ENCODE measurements at regions not wholly inside any gene's neighbourhood (a gene's known extent, or its start where the extent isn't known, plus 50 kb on each side); places are given as distances from the start of the nearest gene placed in this dataset.

GRCh38 chr6:146893690-146894089 lies 294.9 kb downstream of the ADGB start:
- Mint-ChIP-seq H3K36me3 (ENCODE audit: insufficient read depth) (no peaks in the 10 kb centered on the region), H3K4me3 (no peak overlapping the region), H3K27me3 (ENCODE audit: low read depth) (no peaks in the 10 kb centered on the region), H3K4me1 (ENCODE audit: low read depth) (no peaks in the 10 kb centered on the region), H3K9me3 (no peaks in the 10 kb centered on the region)
- no peak for ATAC-seq
- DNase-seq = no peak

DNA sequence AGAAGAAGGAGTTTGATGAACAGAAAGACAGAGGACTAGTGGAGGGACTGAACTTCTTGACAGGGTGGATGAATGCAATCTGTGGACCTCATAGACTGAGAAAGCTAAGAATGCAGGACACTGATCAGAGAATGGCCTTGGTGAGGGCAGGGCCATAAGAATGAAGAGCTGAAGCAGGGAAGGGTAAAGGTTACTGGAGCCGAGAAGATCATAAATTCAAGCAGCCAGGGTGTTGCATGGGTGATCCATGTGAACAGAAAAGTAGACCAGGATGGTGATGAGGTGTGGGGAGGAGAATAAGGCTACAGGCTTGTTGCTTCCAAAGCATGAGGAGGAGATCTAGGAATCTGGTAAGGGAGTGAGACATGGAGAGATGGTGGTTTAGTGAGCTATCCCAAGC lies 295.9 kb downstream of the ADGB start:
- H3K36me3 Mint-ChIP-seq (ENCODE audit: insufficient read depth) = no peaks in the 10 kb centered on the region
- DNase-seq (no peak), ATAC-seq (no peak)
- H3K27me3 Mint-ChIP-seq (ENCODE audit: low read depth) = no peaks in the 10 kb centered on the region
- no peaks in the 10 kb centered on the region for H3K4me1 Mint-ChIP-seq (ENCODE audit: low read depth)
- H3K9me3 Mint-ChIP-seq = no peaks in the 10 kb centered on the region
- H3K4me3 Mint-ChIP-seq = no peak overlapping the region

DNA sequence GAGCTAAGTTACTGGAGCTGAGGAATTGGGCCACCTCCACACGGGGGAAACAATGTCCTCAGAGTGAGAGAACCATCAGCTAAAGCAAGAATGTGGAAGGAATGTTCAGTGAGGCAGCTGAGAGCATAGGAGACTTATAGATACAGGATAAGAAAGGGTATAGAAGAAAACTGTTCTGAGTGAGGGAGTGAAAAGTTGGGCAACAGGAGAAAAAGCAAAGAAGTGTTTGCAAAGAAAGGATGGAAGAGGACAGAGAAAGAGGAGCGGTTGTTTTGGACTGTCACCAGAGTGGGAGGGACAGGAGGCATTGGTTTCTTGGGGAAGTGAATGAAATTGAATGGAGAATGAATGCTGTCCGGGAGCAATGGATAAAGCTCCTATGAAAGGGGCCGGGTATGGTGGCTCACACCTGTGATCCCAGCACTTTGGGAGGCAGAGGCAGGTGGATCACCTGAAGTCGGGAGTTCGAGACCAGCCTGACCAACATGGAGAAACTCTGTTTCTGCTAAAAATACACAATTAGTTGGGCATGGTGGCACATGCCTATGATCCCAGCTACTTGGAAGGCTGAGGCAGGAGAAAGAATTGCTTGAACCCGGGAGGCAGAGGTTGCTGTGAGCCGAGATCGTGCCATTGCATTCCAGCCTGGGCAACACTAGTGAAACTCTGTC lies 296.5 kb downstream of the ADGB start:
- H3K36me3 Mint-ChIP-seq (ENCODE audit: insufficient read depth) = no peaks in the 10 kb centered on the region
- H3K4me3 Mint-ChIP-seq = no peak overlapping the region
- no peak for ATAC-seq
- no peaks in the 10 kb centered on the region for H3K27me3 Mint-ChIP-seq (ENCODE audit: low read depth)
- no peaks in the 10 kb centered on the region for H3K9me3 Mint-ChIP-seq
- H3K4me1 Mint-ChIP-seq (ENCODE audit: low read depth) = no peaks in the 10 kb centered on the region
- no peak for DNase-seq

GRCh38 chr6:146895772-146896061 lies 296.9 kb downstream of the ADGB start:
- H3K4me3 Mint-ChIP-seq = no peak overlapping the region
- ATAC-seq = no peak
- no peaks in the 10 kb centered on the region for H3K9me3 Mint-ChIP-seq
- H3K36me3 Mint-ChIP-seq (ENCODE audit: insufficient read depth) = no peaks in the 10 kb centered on the region
- no peak for DNase-seq
- H3K4me1 Mint-ChIP-seq (ENCODE audit: low read depth) = no peaks in the 10 kb centered on the region
- no peaks in the 10 kb centered on the region for H3K27me3 Mint-ChIP-seq (ENCODE audit: low read depth)

- H3K27me3 Mint-ChIP-seq (ENCODE audit: low read depth) = no peaks in the 10 kb centered on the region
- no peaks in the 10 kb centered on the region for H3K4me1 Mint-ChIP-seq (ENCODE audit: low read depth)
- DNase-seq = no peak
- H3K4me3 Mint-ChIP-seq = no peak overlapping the region
- no peak for ATAC-seq
- H3K36me3 Mint-ChIP-seq (ENCODE audit: insufficient read depth) = no peaks in the 10 kb centered on the region
- H3K9me3 Mint-ChIP-seq = no peaks in the 10 kb centered on the region
These were observed 297.5 kb downstream of the ADGB start for GRCh38 chr6:146896062-146896813.

DNA sequence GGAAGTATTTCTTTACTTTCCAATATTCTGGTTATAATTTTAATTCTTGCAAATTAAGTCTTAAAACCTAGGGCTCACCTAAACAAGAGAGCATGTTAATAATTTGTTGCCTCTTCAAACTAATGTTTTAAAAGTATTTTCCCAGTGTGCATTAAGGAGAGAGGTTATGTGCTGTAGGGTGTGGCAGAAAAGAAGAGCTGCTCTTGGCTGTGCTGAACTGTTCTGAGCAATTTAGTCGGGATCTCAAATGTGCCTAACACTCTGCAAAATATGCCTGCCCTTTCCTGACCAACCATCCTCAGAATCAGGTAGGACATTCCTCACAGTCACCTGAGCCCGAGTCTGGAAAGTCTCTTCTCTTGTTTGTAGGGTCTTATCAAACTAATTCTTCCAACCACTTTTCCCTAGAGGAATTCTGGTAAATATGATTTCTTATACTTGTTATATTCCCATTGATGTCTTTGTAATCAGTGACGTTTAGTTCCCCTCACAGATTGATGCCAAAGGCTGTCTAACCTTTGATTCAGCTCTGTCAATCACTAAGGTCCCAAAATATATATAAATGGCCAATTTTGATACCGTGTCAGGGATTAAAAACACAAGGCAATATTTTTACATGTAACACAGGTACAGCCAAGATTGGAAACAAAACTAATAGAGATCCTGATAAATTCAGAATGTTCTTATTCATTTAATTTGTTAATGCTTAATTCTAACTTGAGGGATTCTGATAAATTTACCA lies 298.4 kb downstream of the ADGB start:
- Mint-ChIP-seq H3K36me3 (ENCODE audit: insufficient read depth) (no peaks in the 10 kb centered on the region), H3K4me1 (ENCODE audit: low read depth) (no peaks in the 10 kb centered on the region), H3K4me3 (no peak overlapping the region), H3K27me3 (ENCODE audit: low read depth) (no peaks in the 10 kb centered on the region), H3K9me3 (no peaks in the 10 kb centered on the region)
- no peak for ATAC-seq
- no peak for DNase-seq

DNA sequence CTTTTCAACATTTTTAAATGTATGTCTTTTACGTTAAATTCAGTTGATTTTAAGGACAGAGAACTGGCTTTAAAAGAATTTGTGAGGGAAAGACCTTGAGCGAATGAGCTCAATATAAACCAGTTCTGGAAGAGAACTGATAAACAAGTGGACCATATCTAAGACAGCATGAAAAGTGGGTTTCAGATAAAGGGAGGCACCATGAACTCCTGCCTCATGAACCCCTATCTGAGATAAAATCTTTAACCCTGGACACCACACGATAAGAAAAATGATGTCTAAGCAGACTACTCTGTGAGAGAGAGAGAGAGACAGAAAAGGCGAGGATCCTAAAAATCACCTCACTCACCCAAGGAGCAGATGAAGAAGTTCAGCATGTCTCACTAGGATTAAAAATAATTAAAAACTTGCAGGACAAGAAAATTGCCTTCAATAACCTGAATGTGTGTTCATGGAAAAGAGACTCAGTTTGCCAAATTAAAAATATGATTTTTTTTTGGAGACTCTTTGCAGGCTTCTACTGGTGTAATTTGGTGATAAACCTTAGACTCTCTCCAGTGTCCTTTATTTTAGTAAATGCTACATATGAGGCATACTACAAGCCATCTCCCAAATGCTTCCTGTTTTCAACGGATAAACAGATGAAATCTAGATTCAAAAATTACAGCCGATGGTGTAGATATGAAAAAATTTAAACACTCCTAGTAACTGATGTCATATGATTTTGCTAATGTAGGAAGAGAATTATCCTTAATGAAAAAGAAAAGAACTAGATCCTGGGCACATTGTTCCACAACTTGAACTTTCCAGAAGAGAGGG lies 299.5 kb downstream of the ADGB start:
- no peaks in the 10 kb centered on the region for H3K36me3 Mint-ChIP-seq (ENCODE audit: insufficient read depth)
- ATAC-seq (no peak), DNase-seq (no peak)
- no peaks in the 10 kb centered on the region for H3K9me3 Mint-ChIP-seq
- no peaks in the 10 kb centered on the region for H3K27me3 Mint-ChIP-seq (ENCODE audit: low read depth)
- no peak overlapping the region for H3K4me3 Mint-ChIP-seq
- no peaks in the 10 kb centered on the region for H3K4me1 Mint-ChIP-seq (ENCODE audit: low read depth)

DNA sequence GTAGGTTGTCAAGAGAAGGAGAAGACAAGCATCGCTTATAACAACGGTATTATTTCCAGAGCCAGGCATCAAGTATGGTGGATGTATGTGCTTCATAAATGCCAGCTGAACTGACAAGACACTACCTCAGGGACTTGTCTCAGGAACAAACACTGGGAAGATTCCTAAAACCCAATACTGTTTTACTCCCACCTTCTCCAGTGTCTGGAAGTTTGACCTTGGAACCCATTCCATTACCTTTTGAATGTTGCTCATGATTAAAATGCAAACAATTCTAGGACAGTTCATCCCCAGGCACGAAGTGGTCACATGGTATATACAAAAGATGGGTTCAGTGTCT lies 300.1 kb downstream of the ADGB start:
- DNase-seq = no peak
- no peaks in the 10 kb centered on the region for H3K4me1 Mint-ChIP-seq (ENCODE audit: low read depth)
- no peak for ATAC-seq
- no peaks in the 10 kb centered on the region for H3K27me3 Mint-ChIP-seq (ENCODE audit: low read depth)
- no peaks in the 10 kb centered on the region for H3K9me3 Mint-ChIP-seq
- no peak overlapping the region for H3K4me3 Mint-ChIP-seq
- H3K36me3 Mint-ChIP-seq (ENCODE audit: insufficient read depth) = no peaks in the 10 kb centered on the region

DNA sequence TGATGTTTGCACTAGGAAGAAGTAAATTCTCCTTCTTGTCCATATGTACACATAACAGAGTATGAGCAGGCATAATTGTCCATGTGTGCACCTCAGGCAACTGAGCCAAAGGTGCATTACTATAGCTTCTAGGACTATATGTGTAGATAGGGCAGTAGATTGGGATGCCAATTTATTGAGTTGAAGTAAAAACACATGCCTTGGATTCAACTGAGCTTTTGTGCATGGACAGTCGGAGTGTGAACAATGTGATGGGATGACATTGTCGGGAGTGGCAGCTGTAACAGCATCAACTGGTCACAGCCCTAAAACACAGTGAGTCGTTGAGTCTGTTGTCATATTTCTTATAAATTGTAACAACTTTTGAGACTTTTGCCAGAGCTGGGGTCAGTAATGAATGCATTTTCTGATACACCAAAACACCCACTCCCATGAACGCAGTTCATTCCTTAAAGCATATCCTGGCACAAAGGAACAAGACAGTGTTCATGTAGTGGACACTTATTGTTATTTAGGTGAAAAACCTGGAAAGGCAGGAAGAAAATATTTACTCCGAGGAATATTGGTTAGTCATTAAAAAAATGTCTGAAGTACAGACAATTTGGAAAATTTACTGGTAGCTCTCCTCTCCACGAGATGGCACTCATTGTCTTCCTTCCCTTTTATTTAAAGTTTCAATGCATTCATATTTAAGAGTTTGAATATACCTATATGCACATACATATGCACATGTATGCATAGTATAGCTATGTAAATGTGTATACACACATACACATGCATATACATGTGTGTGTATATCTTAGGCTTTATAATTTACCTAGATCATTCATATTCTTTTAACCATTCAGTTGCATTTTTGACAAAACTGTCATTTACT lies 302.0 kb upstream of the STXBP5 start:
- DNase-seq = no peak
- no peak for ATAC-seq
- H3K4me3 Mint-ChIP-seq = no peak overlapping the region
- H3K36me3 Mint-ChIP-seq (ENCODE audit: insufficient read depth) = no peaks in the 10 kb centered on the region
- no peaks in the 10 kb centered on the region for H3K4me1 Mint-ChIP-seq (ENCODE audit: low read depth)
- no peaks in the 10 kb centered on the region for H3K9me3 Mint-ChIP-seq
- H3K27me3 Mint-ChIP-seq (ENCODE audit: low read depth) = no peaks in the 10 kb centered on the region

DNA sequence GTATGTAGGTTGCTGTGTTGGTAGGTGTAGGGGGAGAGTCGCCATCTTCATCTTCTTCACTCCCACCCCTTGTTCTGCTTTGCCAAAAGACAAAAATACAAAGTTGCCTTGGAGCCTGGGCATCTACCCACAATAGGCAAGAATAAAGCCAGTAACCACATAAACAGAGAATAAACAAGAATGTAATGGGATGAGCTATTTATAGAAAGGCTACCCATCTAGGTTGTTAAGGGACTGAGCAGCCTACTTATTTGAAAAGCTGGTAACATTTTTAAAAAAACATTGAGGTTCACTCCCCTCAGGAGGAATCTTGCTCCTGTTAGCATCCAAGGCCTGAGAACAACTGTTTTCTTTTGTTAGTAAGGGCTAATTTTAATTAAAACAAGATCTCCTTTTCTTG lies 301.4 kb upstream of the STXBP5 start:
- no peak for DNase-seq
- Mint-ChIP-seq H3K9me3 (no peaks in the 10 kb centered on the region), H3K27me3 (ENCODE audit: low read depth) (no peaks in the 10 kb centered on the region), H3K4me1 (ENCODE audit: low read depth) (no peaks in the 10 kb centered on the region), H3K36me3 (ENCODE audit: insufficient read depth) (no peaks in the 10 kb centered on the region), H3K4me3 (no peak overlapping the region)
- ATAC-seq = no peak

DNA sequence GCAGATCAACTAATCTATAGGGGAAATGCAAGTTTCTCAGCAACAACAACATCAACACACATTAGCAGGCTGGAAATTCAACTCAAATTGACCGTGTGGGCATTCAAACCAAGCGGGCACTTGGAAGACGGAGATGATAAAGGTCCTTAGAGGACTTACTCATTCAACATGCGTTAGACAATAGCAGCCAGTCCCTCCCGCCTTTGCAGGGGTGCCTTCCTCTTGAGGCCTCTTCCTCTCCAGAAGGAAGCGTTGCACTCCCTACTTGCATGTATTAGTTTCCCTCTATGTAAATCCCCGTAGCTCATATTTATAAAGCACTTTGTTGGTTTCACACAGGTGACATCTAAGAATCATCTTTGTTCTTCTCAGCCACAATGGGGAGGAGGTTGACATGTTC lies 300.8 kb upstream of the STXBP5 start:
- Mint-ChIP-seq H3K4me1 (ENCODE audit: low read depth) (no peaks in the 10 kb centered on the region), H3K4me3 (no peak overlapping the region)
- ATAC-seq = no peak

DNA sequence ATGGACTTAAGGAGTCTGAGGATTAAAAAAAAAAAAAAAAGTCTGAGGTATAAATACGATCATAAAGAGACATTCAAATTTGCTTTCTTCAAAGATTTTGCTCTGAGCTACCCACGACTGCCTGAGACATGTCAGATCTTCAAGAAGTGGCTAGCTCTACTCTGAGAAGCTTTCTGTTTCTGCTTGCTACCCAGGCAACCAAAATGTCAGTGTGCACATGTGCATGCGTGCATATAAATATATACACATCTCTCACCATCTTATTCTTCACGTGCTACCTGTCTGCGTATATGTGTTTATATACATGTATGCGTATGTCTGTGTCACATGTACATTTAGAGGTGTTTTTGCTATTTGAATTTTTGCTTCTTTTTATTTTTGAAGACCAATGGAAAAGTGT lies 299.6 kb upstream of the STXBP5 start:
- Mint-ChIP-seq H3K4me1 (ENCODE audit: low read depth) (no peaks in the 10 kb centered on the region), H3K36me3 (ENCODE audit: insufficient read depth) (no peaks in the 10 kb centered on the region)
- no peak for ATAC-seq

More for the DNA sequence above, 300.8 kb upstream of the STXBP5 start:
- Mint-ChIP-seq H3K36me3 (ENCODE audit: insufficient read depth) (no peaks in the 10 kb centered on the region), H3K27me3 (ENCODE audit: low read depth) (no peaks in the 10 kb centered on the region), H3K9me3 (no peaks in the 10 kb centered on the region)
- no peak for DNase-seq

DNA sequence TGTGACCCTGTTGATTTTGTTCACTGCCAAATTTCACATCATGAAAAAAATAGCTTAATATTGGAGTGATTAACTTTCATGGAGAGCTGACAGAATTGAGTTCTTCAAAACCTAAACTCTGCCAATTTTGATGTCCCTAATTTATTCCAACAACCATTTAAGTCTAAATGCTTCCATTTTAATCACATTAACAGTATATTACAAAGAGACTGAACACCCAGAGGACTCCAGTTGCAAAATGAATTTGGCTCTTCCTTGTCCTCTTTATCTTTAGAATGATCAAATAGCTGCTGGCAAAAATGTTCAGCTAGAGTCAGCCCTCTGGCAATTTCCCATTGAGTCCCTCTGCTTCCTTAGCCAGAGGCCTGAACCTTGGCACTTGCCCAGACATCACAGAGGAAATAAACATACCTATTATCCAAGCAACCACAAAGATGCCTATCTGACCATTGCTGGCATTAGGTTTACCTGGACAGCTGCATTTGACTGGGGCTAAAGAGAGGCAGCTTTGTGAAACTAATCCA lies 299.0 kb upstream of the STXBP5 start:
- Mint-ChIP-seq H3K4me3 (no peak overlapping the region), H3K36me3 (ENCODE audit: insufficient read depth) (no peaks in the 10 kb centered on the region), H3K9me3 (no peaks in the 10 kb centered on the region), H3K27me3 (ENCODE audit: low read depth) (no peaks in the 10 kb centered on the region), H3K4me1 (ENCODE audit: low read depth) (no peaks in the 10 kb centered on the region)
- ATAC-seq (no peak), DNase-seq (no peak)

More for the DNA sequence above, 299.6 kb upstream of the STXBP5 start:
- no peak for DNase-seq
- H3K9me3 Mint-ChIP-seq = no peaks in the 10 kb centered on the region
- no peak overlapping the region for H3K4me3 Mint-ChIP-seq
- H3K27me3 Mint-ChIP-seq (ENCODE audit: low read depth) = no peaks in the 10 kb centered on the region

Data from activated T-cell treated with anti-CD3 and anti-CD28 coated beads, Interleukin-2, amount 50 U/mL, for 4 hours (primary cell).